ENCODE measurements at regions not wholly inside any gene's neighbourhood (a gene's known extent, or its start where the extent isn't known, plus 50 kb on each side); places are given as distances from the start of the nearest gene placed in this dataset.

DNA sequence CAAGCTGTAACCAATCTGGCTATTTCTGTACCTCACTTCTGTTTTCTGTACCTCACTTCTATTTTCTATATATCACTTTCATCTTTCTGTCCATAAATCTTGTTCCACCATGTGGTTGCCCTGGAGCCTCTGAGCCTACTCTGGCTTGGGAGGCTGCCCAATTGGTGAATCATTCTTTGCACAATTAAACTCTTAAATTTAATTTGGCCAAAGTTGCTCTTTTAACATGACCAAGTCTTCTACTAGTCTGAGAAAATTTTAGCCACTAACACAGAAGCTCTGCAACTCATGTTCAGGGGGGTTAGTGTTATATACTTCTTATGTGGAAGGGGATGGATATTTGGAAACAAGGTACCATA, 503.5 kb downstream of the KIF20B start:
- FAIRE-seq: no peak
- no peaks in the 10 kb centered on the region for H3K27me3 ChIP-seq (ENCODE audit: control insufficient read depth, insufficient read depth, low read length)

DNA sequence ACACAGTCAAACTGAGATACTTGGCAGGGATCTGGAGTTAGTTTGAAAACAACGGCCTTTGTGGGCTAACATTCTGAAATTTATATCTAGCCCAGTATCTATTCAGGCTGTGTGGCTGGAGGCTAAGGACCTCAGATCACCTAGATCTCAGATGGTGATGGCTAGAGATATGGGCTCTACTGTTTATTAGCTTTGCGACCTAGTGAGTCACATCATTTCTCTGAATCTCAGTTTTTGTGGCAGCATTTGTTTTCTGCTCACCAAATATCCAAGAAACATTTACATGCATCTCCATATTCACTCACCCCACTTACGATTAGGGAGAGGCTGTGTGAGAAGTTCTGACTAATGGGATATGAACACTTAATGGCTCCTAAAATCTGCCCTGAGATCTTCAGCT, 503.9 kb downstream of the KIF20B start:
- Histone ChIP-seq H3K27me3 (ENCODE audit: control insufficient read depth, insufficient read depth, low read length) (no peaks in the 10 kb centered on the region), H3K9ac (ENCODE audit: low read length in 3 of 3) (no peak overlapping the region), H3K4me1 (ENCODE audit: control insufficient read depth in 2 of 3, insufficient read depth in 2 of 3, low read depth in 1 of 3, low read length in 3 of 3) (no peaks in the 10 kb centered on the region), H3K4me3 (ENCODE audit: low read length in 3 of 3) (no peak overlapping the region), H3K27ac (ENCODE audit: low read depth in 2 of 2, low read length in 2 of 2) (no peak overlapping the region), H3K9me3 (ENCODE audit: control insufficient read depth in 2 of 3, insufficient read depth in 1 of 3, low read length in 3 of 3) (no peaks in the 10 kb centered on the region), H3K36me3 (ENCODE audit: control insufficient read depth in 2 of 3, insufficient read depth in 3 of 3, low read length in 3 of 3) (no peaks in the 10 kb centered on the region)
- DNase-seq (no peak), FAIRE-seq (no peak)
- intact Hi-C loops (cut with DNase I): no loop called here
- TF ChIP-seq, protein P1, sequence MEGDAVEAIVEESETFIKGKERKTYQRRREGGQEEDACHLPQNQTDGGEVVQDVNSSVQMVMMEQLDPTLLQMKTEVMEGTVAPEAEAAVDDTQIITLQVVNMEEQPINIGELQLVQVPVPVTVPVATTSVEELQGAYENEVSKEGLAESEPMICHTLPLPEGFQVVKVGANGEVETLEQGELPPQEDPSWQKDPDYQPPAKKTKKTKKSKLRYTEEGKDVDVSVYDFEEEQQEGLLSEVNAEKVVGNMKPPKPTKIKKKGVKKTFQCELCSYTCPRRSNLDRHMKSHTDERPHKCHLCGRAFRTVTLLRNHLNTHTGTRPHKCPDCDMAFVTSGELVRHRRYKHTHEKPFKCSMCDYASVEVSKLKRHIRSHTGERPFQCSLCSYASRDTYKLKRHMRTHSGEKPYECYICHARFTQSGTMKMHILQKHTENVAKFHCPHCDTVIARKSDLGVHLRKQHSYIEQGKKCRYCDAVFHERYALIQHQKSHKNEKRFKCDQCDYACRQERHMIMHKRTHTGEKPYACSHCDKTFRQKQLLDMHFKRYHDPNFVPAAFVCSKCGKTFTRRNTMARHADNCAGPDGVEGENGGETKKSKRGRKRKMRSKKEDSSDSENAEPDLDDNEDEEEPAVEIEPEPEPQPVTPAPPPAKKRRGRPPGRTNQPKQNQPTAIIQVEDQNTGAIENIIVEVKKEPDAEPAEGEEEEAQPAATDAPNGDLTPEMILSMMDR (IDR thresholded peaks at IDR 0.05; ENCODE audit: borderline replicate concordance, extremely low read depth, insufficient read depth): no peak

More for the DNA sequence above, 503.5 kb downstream of the KIF20B start:
- TF ChIP-seq, protein P1 (IDR thresholded peaks at IDR 0.05; ENCODE audit: borderline replicate concordance, extremely low read depth, insufficient read depth): no peak
- no peak overlapping the region for H3K4me3 ChIP-seq (ENCODE audit: low read length in 3 of 3)
- intact Hi-C loops (cut with DNase I): no loop called here
- no peaks in the 10 kb centered on the region for H3K4me1 ChIP-seq (ENCODE audit: control insufficient read depth in 2 of 3, insufficient read depth in 2 of 3, low read depth in 1 of 3, low read length in 3 of 3)
- no peak for DNase-seq
- no peaks in the 10 kb centered on the region for H3K9me3 ChIP-seq (ENCODE audit: control insufficient read depth in 2 of 3, insufficient read depth in 1 of 3, low read length in 3 of 3)
- no peak overlapping the region for H3K9ac ChIP-seq (ENCODE audit: low read length in 3 of 3)
- H3K27ac ChIP-seq (ENCODE audit: low read depth in 2 of 2, low read length in 2 of 2): no peak overlapping the region
- H3K36me3 ChIP-seq (ENCODE audit: control insufficient read depth in 2 of 3, insufficient read depth in 3 of 3, low read length in 3 of 3): no peaks in the 10 kb centered on the region

DNA sequence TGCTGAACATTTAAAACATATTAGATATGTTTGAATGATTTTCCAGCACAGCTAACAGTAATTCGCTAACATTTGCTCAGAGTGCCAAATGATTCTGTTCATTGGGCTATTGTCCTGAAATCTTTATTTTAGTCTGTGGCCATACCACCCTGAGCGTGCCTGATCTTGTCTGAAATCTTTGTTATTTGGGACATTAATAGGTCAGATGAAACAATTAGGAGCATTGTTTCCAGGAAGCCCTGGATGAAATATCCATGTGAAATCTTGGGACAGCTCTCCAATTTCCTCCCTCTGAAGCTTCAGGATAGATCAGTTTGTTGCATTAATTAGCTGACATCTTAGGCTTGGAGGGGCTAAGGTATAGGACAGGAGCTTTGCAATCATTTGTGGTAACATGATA, 512.0 kb downstream of the KIF20B start:
- TF ChIP-seq, protein P1 (IDR thresholded peaks at IDR 0.05; ENCODE audit: borderline replicate concordance, extremely low read depth, insufficient read depth): no peak
- H3K27ac ChIP-seq (ENCODE audit: low read depth in 2 of 2, low read length in 2 of 2): no peak overlapping the region
- FAIRE-seq: no peak

DNA sequence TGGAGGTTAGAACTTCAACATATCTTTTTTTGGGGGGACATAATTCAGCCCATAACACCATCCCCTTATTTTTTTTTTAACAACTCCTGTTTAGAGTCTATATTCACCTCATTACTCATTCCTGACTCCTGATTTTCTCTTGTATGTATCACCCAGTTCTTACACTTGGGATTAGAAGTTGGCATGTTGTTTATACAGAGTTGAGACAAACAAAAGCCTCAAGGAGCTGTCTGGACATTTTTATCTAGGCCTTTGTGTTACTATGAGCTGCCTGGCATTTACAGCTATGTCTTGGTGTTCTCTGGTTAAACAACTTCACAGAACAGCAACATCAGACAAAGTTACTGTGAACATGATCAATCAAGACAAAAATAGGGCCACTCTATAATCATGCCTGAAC, 517.5 kb downstream of the KIF20B start:
- FAIRE-seq (no peak), DNase-seq (no peak)
- Histone ChIP-seq H3K4me3 (ENCODE audit: low read length in 3 of 3) (no peak overlapping the region), H3K9me3 (ENCODE audit: control insufficient read depth in 2 of 3, insufficient read depth in 1 of 3, low read length in 3 of 3) (no peaks in the 10 kb centered on the region), H3K9ac (ENCODE audit: low read length in 3 of 3) (no peak overlapping the region), H3K4me1 (ENCODE audit: control insufficient read depth in 2 of 3, insufficient read depth in 2 of 3, low read depth in 1 of 3, low read length in 3 of 3) (no peaks in the 10 kb centered on the region), H3K27me3 (ENCODE audit: control insufficient read depth, insufficient read depth, low read length) (no peaks in the 10 kb centered on the region), H3K36me3 (ENCODE audit: control insufficient read depth in 2 of 3, insufficient read depth in 3 of 3, low read length in 3 of 3) (no peaks in the 10 kb centered on the region), H3K27ac (ENCODE audit: low read depth in 2 of 2, low read length in 2 of 2) (no peak overlapping the region)
- TF ChIP-seq, protein P1 (IDR thresholded peaks at IDR 0.05; ENCODE audit: borderline replicate concordance, extremely low read depth, insufficient read depth): no peak
- intact Hi-C loops (cut with DNase I): no loop called here

More for the DNA sequence above, 512.0 kb downstream of the KIF20B start:
- intact Hi-C loops (cut with DNase I): no loop called here
- Histone ChIP-seq H3K4me1 (ENCODE audit: control insufficient read depth in 2 of 3, insufficient read depth in 2 of 3, low read depth in 1 of 3, low read length in 3 of 3) (no peaks in the 10 kb centered on the region), H3K4me3 (ENCODE audit: low read length in 3 of 3) (no peak overlapping the region), H3K36me3 (ENCODE audit: control insufficient read depth in 2 of 3, insufficient read depth in 3 of 3, low read length in 3 of 3) (no peaks in the 10 kb centered on the region), H3K9ac (ENCODE audit: low read length in 3 of 3) (no peak overlapping the region), H3K9me3 (ENCODE audit: control insufficient read depth in 2 of 3, insufficient read depth in 1 of 3, low read length in 3 of 3) (no peaks in the 10 kb centered on the region), H3K27me3 (ENCODE audit: control insufficient read depth, insufficient read depth, low read length) (no peaks in the 10 kb centered on the region)
- DNase-seq: no peak

All from kidney (tissue), 13 donors.